ENCODE measurements at regions not wholly inside any gene's neighbourhood (a gene's known extent, or its start where the extent isn't known, plus 50 kb on each side); places are given as distances from the start of the nearest gene placed in this dataset.

GRCh38 chr14:87102811-87103378, 890.1 kb downstream of the GALC start:
- no peak for TF ChIP-seq CTCF (IDR thresholded peaks at IDR 0.05; ENCODE audit: low read depth, low read length)
- TF ChIP-seq POLR2A (IDR thresholded peaks at IDR 0.05; ENCODE audit: extremely low read depth, insufficient read length), result no peak
- TF ChIP-seq MYC (IDR thresholded peaks at IDR 0.05; ENCODE audit: low read depth, low read length), result no peak
- TF ChIP-seq MAX (IDR thresholded peaks at IDR 0.05; ENCODE audit: low read depth, low read length), result no peak

Data from NB4 (cell line).